A549 (cell line): ENCODE measurements at regions not wholly inside any gene's neighbourhood (a gene's known extent, or its start where the extent isn't known, plus 50 kb on each side); places are given as distances from the start of the nearest gene placed in this dataset.

ENCODE experiments used
- CTCF ChIP-seq: fragments of >200 bp; sonication (Bioruptor Twin); formaldehyde crosslinking; IDR thresholded peaks from 3 replicates; pipeline ENCODE4 v1.5.1; 2016
- HDAC2 ChIP-seq: fragments of 200-600 bp; sonication (generic); IDR thresholded peaks from 2 replicates; pipeline ENCODE4 v1.6.1; 2016
- HOXA7 ChIP-seq: fragments of 250-450 bp; sonication (Bioruptor Pico); IDR thresholded peaks from 2 replicates; pipeline ENCODE4 v1.5.0; 2020; ENCODE audit warnings: mild to moderate bottlenecking, moderate library complexity
- JUN ChIP-seq, 2 experiments: fragments of >200 bp; sonication (Bioruptor Twin); formaldehyde crosslinking; IDR thresholded peaks; 2 replicates in 1 of 2; 3 replicates in 1 of 2; pipeline ENCODE4 v1.6.1; 2016 to 2017
- KDM5A ChIP-seq: fragments of 200-600 bp; sonication (generic); IDR thresholded peaks from 2 replicates; pipeline ENCODE4 v1.6.1; 2016; ENCODE audit warnings: antibody characterized with exemption, mild to moderate bottlenecking
- NFE2L2 ChIP-seq: fragments of 150-350 bp; conservative IDR thresholded peaks from 2 replicates; pipeline ENCODE4 v1.6.1; 2014; ENCODE audit warnings: low read length
- POLR2A ChIP-seq: IDR thresholded peaks from 2 replicates; pipeline ENCODE4 v1.6.1; 2012; ENCODE audit warnings: mild to moderate bottlenecking, low read length
- RAD21 ChIP-seq, 2 experiments: fragments of >200 bp in 1 of 2; sonication (Bioruptor Twin) in 1 of 2; formaldehyde crosslinking in 1 of 2; IDR thresholded peaks in 1 of 2; conservative IDR thresholded peaks in 1 of 2; 2 replicates in 1 of 2; 3 replicates in 1 of 2; pipeline ENCODE4 v1.6.1; 2012 to 2018; ENCODE audit warnings: inconsistent platforms in 1 of 2
- SMC3 ChIP-seq: fragments of >200 bp; sonication (Bioruptor Twin); formaldehyde crosslinking; IDR thresholded peaks from 3 replicates; pipeline ENCODE4 v1.6.1; 2018; ENCODE audit warnings: inconsistent platforms

GRCh38 chr18:44586782-44587524 lies 93.7 kb upstream of the SETBP1 start:
- TF ChIP-seq NFE2L2 (no peak), POLR2A (no peak), RAD21 (conservative IDR thresholded peaks at IDR 0.05 in 1 of 2, IDR thresholded peaks at IDR 0.05 in 1 of 2) (no peak), CTCF (no peak), HOXA7 (CRISPR knock-in tag) (no peak), JUN (IDR thresholded peaks at IDR 0.05) (no peak), HDAC2 (no peak), SMC3 (no peak), KDM5A (no peak)
